NCI-H1092 (cell line): ENCODE measurements at regions not wholly inside any gene's neighbourhood (a gene's known extent, or its start where the extent isn't known, plus 50 kb on each side); places are given as distances from the start of the nearest gene placed in this dataset.
"Not testable (repeated sequence)": the region's sequence is repeated elsewhere in the genome, so short reads cannot be mapped to it uniquely, and the experiment has no call there.

Source experiments
- DNase-seq: peaks from one replicate; lab custom pipeline; 2025; lab: John Stamatoyannopoulos, UW

DNA sequence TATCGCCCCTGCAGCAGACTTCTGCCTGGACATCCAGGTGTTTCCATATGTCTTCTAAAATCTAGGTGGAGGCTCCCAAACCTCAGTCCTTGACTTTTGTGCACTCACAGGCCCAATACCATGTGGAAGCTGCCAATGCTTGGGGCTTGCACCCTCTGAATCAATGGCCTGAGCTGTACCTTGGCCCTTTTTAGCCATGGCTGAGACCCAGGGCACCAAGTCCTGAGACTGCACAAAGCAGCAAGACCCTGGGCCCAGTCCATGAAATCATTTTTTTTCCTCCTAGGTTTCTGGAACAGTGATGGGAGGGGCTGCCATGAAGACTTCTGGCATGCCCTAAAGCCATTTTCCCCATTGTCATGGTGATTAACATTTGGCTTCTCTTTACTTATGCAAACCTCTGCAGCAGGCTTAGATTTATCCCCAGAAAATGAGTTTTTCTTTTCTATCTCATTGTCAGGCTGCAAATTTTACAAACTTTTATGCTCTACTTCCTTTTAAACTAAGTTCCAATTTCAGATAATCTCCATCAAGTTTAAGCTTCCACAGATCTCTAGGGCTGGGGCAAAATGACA lies 1445.8 kb upstream of the FLRT2 start:
- no peak for DNase-seq

DNA sequence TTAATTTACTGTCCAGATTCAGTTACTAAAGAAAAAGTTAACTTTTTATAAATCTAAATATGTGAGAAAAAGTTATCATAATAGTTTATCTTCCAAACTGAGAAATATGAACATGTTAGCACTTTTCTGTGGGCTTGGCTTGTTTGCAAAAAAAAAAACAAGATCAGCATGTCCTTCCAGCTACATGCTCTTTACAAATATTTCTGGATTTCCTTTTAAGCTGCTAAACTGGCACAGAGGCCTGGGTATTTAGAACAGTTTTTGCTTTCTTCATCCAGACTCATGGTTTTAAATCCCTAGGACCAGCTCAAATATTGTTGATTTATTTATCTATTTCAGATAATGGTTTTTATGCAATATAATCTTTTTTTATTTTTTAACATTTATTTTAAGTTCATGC lies 1444.5 kb upstream of the FLRT2 start:
- no peak for DNase-seq

DNA sequence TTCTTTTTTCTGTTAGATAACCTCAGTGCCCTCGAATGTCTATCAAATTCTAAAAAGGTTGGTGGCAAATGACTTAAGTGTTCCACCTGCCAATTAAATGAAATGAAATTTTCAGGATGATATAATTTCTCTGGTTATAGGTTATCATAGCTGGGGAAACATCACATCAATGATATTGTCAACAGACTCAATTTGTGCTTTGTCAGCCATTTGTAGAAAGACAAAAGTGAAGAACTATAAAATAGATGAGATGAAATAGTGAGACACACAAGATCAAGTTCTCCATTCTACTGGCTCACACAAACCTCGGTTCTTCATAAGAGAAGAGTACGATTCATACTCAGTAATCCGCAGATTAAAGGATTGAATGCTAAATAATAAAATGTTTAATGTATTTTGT lies 1443.2 kb upstream of the FLRT2 start:
- DNase-seq: no peak

DNA sequence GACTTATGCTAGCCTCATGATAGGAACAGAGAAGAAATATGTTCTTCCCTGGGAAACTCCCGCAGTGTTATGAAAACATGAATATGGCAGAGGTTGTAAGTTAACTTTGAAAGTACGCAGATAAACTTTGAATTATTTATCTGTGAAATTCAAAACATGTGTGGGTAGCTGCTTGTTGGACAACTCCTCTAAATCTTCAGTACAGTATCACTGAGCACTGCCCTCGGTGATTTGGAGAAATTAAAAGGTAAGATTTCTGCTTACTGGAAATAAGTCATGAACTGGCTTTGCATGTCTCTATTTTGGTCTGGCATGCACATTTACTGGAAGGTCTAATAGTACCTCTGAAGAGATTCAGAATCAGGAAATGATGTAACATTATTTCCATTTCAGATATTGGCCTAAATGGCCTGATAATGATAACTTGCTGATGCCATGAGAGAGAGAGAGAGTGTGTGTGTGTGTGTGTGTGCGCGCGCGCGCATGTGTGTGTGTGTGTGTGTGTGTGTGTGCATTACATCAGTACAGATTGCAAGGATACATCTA lies 1441.9 kb upstream of the FLRT2 start:
- DNase-seq: no peak

DNA sequence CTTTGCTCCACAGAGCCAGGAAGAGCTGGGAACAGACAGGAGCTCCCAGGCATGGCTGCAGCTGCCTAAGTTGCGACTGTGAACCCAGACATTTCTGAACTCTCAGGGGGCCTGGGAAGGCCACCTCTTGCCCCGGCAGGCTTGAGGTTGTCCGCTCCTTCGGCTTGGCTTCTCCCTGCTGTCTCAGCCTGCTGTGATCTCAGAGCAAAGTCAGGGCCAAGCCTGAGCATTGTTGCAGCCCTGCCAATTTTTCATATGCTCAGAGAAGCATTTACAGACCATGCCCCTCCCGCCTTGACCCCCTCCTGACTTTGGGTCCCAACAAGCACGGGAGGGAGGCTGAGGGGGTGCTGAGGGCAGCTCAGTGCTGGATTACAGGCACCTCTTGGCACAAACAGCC lies 1439.1 kb upstream of the FLRT2 start:
- no peak for DNase-seq

DNA sequence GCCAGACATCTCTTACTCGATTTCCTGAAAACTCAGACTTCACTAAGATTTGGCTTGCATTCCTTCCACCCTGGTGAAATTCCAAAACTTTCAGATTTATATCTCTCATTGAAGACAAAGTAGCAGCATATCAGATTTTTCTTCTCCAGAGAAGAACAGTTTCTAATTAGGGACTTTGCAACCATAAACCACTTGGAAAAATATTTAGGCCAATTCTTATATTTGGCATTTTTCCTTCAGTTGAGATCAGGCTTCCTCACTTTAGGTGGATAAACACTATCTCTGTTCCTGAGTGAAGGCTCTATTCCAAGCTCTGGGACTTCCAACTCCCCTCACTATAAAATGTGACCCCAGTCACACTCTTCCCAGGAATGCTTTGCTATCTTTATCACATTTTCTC lies 1434.3 kb upstream of the FLRT2 start:
- DNase-seq: no peak

DNA sequence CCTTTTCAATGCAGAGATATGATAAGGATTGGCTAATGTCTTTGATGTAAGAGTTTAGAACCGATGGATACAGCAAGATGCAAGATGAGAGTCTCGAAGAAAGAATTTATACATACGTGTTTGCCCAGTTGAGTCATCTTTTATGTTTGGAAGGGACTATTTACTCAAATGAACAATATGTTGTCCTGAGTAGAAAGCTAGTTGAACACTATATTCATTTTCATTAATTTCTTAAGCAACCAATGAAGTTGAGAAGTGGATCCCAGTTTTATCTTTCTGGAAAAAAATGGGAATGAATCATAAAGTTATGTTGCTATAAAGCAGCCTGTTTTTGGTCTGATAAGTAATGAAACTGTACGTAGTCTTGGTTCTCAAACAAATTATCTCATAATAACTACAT lies 1431.7 kb upstream of the FLRT2 start:
- no peak for DNase-seq

DNA sequence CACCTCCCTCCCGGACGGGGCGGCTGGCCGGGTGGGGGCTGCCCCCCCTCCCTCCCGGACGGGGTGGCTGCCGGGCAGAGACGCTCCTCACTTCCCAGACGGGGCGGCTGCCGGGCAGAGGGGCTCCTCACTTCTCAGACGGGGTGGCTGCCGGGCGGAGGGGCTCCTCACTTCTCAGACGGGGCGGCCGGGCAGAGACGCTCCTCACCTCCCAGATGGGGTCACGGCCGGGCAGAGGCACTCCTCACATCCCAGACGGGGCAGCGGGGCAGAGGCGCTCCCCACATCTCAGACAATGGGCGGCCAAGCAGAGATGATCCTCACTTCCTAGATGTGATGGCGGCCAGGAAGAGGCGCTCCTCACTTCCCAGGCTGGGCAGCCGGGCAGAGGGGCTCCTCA lies 1430.4 kb upstream of the FLRT2 start:
- DNase-seq: not testable (repeated sequence)

DNA sequence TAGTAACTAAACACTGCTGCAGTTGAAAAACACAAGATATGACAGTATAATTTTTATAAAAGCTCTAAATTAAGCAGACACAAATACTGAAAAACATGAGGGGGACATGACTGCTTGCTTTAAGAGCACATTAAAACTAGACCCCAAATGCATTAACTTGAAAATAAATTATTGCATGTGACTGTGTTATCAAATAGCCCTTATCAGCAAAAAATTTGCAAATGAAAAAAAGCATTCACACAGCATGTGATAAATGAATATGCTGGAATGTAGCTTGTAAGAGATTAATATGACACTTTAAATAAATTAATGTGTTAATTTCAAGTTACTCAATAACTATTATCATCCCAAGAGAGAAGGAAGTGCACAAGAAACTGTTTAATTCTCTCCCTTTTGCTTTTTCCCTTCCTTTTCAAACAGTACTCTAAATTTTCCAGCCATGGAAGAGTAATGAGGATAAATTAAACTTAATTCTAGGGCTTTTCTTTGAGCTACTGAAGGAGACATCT lies 1422.1 kb upstream of the FLRT2 start:
- no peak for DNase-seq

DNA sequence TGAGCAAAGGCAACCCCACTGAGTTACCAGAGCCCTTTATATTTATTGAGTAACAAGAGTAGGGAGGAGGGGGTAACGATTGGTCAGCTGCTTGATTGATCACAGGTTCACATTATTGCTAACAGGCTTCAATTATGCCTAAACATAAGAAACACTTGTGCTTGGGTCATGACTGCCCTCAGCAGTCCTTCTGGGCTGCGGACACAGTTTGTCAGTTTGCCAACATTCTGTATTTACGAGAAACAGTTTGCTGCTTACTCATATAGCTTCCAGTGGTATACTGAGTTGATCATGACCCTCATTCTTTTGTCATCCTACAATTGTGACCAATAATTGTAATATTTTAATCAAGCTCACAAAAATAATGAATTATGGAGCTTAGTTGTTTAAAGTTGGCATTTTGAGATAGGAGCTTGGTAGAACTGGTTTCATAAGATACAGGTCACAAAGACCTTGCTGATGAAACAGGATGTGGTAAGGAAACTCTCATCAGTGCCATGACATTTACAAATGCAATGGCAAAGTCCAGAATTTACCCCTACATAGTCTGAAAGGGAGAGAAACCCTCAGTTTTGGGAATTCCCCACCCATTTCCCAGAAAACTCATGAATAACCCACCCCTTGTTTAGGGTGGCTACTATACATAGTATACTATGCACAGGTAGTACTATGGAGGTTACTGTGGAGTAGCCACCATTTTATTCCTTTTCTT lies 1421.0 kb upstream of the FLRT2 start:
- no peak for DNase-seq

DNA sequence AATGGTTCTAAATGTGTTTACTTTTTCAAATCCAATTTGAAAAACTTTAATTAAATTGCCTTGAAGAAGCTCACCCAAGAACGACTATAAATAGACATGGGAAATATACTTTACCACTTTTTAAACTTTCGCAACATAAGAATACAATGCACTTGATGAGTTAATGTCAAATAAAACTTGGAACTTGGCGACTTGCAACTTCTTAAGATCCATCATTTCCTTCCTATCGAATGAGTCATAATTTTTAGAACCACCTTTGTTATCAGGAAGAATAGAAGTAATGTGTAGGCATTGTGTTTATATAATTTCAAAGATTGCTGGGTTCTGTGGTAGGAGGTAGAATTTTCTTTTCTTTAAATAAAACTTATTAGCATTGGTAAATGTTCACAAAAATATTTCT lies 1417.4 kb upstream of the FLRT2 start:
- no peak for DNase-seq

DNA sequence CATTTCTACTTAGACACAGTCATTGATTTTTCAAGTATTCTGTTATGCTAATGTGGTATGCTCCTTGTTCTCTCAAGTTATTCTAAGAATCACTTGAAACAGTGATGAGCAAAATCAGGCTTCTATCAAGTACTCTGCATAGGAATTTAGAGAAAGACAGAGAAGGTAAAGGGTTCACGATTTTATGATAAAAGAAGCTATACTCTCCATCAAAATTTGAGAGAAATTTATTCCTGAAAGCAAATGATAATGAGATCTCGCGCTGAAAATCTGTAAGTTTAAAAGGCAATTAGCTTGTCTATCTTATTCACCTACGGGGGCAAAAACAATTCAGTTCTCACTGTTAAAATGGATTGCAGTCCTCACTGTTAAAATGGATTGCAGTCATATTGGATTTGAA lies 1404.3 kb upstream of the FLRT2 start:
- no peak for DNase-seq

DNA sequence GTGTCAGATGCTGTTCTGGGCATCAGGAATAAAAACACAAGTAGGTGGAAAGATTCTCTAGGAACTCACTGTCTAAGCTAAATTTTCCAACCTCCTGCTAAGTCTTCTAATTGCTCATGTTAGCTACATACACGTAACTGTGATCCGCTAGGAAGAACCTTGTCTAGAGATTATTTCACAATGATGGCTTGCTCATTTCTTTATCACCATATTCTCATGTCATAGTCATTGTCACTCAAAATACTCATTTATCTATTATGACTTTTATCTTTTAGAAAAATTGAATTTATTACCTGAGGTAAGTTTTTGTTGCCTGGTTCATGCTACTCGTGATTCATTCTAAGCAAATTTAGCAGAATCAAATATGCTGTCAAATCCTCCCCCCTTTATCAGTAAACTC lies 1402.4 kb upstream of the FLRT2 start:
- DNase-seq: no peak

DNA sequence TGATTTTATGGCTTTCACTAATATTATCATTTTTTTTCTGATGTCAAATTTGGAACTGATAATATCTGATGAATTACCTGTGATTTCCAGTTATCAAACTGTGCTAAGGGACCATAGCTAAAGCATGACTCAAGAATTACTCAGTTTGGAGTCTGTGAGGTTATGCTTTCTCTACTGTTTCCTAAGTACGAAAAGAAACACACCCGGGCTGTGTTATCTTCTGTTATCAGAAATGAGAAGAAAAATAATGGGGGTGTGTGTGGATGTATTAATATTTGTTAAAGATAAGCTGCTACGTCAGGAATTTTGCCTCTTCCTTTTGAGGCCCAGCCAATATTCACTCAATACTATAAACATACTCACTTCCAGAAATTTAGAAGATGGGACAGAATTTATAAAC lies 1401.9 kb upstream of the FLRT2 start:
- DNase-seq: no peak

DNA sequence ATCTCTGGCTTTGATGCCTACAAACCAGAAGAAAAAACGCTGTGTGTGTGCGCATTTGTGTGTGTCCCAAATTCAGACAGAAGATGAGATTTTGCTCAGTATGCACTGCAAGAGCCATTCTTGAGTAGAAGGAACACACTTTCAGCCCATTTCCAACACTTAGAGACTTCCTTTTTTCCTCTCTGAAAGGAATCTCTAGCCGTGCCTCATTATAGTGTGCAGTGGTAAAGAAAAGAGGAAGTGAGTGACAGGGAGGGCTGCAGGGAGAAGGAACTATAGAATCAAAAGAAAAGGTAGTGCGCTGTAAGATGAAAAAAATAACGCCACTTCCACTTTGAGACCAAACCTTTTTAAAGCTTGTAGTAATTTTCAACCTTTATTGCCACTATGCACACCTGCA lies 1400.9 kb upstream of the FLRT2 start:
- no peak for DNase-seq

DNA sequence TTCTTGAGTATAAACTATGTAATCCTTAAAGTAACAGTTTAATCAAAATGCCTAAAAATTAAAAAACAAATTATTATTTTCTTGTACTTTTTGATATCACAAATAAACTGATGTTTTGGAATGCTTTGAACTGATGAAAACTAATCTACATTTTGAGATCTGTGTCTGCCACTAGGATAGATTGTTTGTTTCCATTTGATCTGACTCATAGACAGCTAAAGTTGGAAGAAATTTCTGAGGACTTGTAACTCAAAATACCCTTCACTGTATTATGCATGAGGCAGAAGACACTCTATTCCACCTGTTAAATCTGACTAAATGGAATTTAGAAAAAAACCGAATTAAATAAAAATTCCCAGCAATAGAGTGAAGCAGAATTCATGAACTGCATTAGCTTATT lies 1400.0 kb upstream of the FLRT2 start:
- DNase-seq: no peak

DNA sequence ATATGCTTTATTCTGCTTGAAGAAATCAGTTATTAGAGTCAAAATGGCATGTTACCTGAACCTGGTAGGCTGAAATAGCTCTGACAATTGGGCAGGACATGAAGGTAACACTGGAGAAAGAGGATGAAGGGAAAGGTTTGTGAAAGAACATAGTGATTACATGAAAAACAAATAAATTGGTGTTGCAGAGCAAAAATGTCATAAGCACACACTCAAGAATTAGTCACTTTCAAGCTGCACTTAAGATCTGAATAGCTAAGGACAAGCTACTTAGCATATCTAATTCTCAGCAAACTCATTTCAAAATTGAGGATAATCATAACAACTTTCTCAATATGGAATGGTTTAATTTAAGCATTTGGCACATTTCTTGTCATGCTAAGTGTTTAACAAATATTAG lies 1398.0 kb upstream of the FLRT2 start:
- no peak for DNase-seq

DNA sequence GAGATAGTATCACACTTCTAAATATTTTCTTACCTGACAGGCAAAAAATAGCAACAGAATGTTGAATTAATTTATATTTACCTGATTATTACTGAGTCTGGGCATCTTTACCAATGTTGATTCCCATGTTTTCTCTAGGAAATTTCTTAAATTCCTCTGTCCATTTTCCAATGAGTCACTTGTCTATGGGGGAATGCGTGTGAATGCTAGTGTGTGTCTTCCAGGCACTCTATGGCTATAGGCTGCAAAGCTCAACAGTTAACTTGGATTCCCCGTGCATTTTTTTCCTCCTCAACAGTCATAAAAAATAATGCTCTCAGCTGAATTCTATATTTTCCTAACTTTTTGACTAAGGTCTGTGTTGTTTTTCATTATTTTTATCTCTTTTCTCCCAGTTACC lies 1385.8 kb upstream of the FLRT2 start:
- no peak for DNase-seq

DNA sequence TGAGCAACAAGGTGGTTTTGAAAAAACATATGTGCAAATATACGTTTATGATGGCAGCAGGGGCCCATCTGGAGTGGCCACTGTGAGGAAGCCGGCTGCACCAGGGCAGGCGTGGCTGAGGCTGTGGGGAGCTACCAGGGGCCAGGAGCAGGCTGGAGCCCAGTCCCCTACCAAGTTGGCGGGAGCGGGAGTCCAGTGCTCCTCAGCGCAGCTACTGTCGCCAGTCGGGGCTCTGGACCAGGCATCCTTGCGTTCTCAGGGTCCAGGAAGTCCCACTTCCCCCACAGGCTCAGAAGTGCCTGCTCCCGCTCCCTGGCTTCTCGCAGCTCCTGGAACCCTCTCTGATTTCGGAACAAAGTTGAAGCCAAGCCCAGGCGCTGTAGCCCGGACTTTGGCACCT lies 1377.5 kb upstream of the FLRT2 start:
- no peak for DNase-seq

DNA sequence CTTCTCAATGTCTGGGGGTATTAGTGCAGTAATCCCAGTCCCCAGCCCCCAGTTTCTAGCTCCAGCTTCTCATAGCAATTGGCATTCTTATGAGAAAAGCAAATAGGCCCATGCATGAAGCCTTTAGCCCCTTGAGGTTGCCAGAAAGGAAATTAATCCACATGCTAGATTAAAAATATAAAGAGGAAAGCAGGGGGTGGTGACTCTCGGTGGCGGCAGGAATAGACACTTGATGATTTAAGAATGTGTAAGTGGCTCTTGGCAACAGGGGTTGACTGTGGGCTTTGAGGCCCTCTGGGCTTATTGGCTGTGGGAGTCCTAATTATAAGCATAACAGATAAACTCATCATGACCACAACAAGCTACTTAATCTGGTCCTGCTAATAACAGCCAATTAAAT lies 1367.3 kb upstream of the FLRT2 start:
- DNase-seq: no peak

DNA sequence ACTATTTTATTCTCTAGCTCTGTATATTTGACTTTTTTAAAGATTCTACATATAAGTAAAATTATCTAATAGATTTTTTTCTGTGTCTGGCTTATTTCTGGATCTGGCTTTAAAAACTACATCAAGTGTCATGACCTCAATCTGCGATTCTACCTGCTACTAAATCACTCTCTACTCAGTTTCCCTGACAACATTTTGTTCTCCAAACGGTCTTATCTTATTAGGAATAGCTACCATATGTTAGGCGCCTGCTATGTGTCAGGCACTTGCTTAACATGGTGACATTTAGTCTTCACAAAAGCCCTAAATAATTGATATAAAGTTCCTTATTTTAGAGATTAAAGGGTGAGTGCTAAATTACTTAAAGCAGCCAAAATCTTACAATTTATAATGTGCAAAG lies 1362.9 kb upstream of the FLRT2 start:
- DNase-seq: no peak

DNA sequence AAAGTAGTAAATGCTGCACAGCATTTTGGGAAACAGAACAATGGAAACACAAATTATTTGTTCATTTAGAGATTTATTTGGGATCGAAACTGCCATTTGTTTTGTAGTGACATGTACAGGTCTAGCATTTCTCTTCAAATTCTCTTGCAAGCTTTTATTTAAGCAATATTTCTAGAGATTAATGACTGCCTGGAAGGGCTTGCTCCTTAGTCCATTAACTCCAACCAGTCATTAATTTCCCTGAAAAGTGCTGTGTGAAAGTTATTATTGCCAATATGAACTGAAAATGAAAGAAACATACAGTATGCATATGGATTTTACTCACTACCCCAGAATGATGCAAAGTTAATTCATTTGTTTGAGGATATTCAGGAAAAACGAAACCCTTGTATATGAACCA lies 1349.6 kb upstream of the FLRT2 start:
- DNase-seq: no peak

DNA sequence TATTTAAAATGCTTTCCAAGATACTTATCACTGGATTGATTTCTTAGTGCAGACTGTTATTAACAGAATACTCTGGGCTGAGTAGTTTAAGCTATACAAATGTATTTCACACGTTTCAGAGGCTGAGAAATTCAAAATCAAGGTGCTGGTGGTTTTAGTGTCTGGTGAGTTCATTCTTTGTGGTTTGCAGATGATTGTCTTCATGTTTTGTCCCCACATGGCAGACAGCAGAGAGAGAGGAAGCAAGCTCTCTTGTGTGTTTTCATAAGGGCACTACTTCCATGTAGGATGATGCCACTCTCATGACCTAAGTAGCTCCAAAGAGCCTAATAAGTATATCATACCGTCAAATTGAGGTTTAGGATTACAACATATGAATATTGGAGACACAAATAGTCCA lies 1348.9 kb upstream of the FLRT2 start:
- no peak for DNase-seq

DNA sequence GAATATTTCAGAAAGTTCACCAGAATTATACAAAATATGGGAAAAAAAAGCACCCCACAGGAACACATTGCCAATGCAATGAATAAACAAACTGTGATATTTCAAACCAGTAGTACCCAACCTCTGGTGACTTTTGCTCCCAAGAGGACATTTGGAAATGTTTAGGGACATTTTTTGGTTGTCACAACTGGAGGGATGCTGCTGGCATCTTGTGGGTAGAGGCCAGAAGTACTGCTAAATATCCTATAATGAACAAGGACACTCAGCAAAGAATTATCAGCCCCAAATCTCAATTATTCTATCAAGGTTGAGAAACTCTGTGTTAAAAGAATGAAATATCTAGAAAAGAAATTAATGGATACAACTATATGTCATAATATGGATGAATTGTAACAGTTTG lies 1334.4 kb upstream of the FLRT2 start:
- DNase-seq: no peak
